Tibial artery (tissue), 4 donors: ENCODE measurements at regions not wholly inside any gene's neighbourhood (a gene's known extent, or its start where the extent isn't known, plus 50 kb on each side); places are given as distances from the start of the nearest gene placed in this dataset.

Experiments
- DNase-seq, 2 donors: peaks; one replicate each; pipeline ENCODE4 v3.0.0-alpha.2; 2019
- H3K27ac ChIP-seq, 2 donors: fragments of 200-600 bp; sonication (generic) in 1 of 2; 1 replicate in 1 of 2; 2 replicates in 1 of 2; pipeline ENCODE4 v1.5.1; 2018 to 2019; ENCODE audit warnings: mild to moderate bottlenecking in 1 of 2
- H3K27me3 ChIP-seq, 2 donors: fragments of 200-600 bp; sonication (generic) in 1 of 2; one replicate each; pipeline versions ENCODE4 v1.5.1 to v1.6.0; 2016 to 2019
- H3K36me3 ChIP-seq, 3 donors: fragments of 200-600 bp; sonication (generic) in 2 of 3; one replicate each; pipeline ENCODE4 v1.5.1; 2016 to 2019; ENCODE audit warnings: mild to moderate bottlenecking in 2 of 3
- H3K4me1 ChIP-seq, 4 donors: fragments of 200-600 bp; sonication (generic) in 2 of 4; 1 replicate in 3 of 4; 2 replicates in 1 of 4; pipeline ENCODE4 v1.5.1; 2016 to 2019
- H3K4me3 ChIP-seq, 2 donors: fragments of 200-600 bp; sonication (generic) in 1 of 2; 1 replicate in 1 of 2; 2 replicates in 1 of 2; pipeline ENCODE4 v1.5.1; 2018 to 2019; ENCODE audit warnings: mild to moderate bottlenecking in 2 of 2
- H3K9me3 ChIP-seq, 3 donors: fragments of 200-600 bp; sonication (generic) in 1 of 3; one replicate each; pipeline ENCODE4 v1.5.1; 2016 to 2019
- intact Hi-C: fragments of 100-400 bp; cut with DNase I; formaldehyde crosslinking; loops from one replicate; pipeline ENCODE4 v1.15.0; 2023; ENCODE audit warnings: low total_unique reads
- TF ChIP-seq, protein P1 (sequence below), 2 experiments: fragments of 200-600 bp in 1 of 2; fragments of 450-650 bp in 1 of 2; IDR thresholded peaks; one replicate each; pipeline ENCODE4 v1.5.1; 2017 to 2019; ENCODE audit warnings: antibody characterized with exemption in 2 of 2, mild to moderate bottlenecking in 1 of 2, moderate library complexity in 1 of 2

- Histone ChIP-seq H3K4me3 (no peak overlapping the region), H3K4me1 (no peaks in the 10 kb centered on the region), H3K27me3 (no peaks in the 10 kb centered on the region), H3K27ac (no peak overlapping the region), H3K36me3 (no peaks in the 10 kb centered on the region), H3K9me3 (no peaks in the 10 kb centered on the region)
- intact Hi-C loops = no loop called here
- DNase-seq = no peak
- TF ChIP-seq, protein P1, sequence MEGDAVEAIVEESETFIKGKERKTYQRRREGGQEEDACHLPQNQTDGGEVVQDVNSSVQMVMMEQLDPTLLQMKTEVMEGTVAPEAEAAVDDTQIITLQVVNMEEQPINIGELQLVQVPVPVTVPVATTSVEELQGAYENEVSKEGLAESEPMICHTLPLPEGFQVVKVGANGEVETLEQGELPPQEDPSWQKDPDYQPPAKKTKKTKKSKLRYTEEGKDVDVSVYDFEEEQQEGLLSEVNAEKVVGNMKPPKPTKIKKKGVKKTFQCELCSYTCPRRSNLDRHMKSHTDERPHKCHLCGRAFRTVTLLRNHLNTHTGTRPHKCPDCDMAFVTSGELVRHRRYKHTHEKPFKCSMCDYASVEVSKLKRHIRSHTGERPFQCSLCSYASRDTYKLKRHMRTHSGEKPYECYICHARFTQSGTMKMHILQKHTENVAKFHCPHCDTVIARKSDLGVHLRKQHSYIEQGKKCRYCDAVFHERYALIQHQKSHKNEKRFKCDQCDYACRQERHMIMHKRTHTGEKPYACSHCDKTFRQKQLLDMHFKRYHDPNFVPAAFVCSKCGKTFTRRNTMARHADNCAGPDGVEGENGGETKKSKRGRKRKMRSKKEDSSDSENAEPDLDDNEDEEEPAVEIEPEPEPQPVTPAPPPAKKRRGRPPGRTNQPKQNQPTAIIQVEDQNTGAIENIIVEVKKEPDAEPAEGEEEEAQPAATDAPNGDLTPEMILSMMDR (IDR thresholded peaks at IDR 0.05) = no peak
Observed at GRCh38 chr1:96290801-96291200, 430.8 kb upstream of the PTBP2 start.

- Histone ChIP-seq H3K27me3 (no peaks in the 10 kb centered on the region), H3K36me3 (no peaks in the 10 kb centered on the region), H3K27ac (no peak overlapping the region), H3K4me3 (no peak overlapping the region), H3K4me1 (no peaks in the 10 kb centered on the region), H3K9me3 (no peaks in the 10 kb centered on the region)
- intact Hi-C loops = no loop called here
- TF ChIP-seq, protein P1 (IDR thresholded peaks at IDR 0.05) = no peak
- no peak for DNase-seq
Observed at GRCh38 chr1:96291468-96291867, 430.1 kb upstream of the PTBP2 start.

GRCh38 chr1:96292141-96292540 is 429.4 kb upstream of the PTBP2 start:
- Histone ChIP-seq H3K4me1 (no peaks in the 10 kb centered on the region), H3K27ac (no peak overlapping the region), H3K36me3 (no peaks in the 10 kb centered on the region), H3K9me3 (no peaks in the 10 kb centered on the region), H3K4me3 (no peak overlapping the region), H3K27me3 (no peaks in the 10 kb centered on the region)
- intact Hi-C loops = no loop called here
- no peak for DNase-seq
- TF ChIP-seq, protein P1 (IDR thresholded peaks at IDR 0.05) = no peak

GRCh38 chr1:96296991-96297390 is 424.6 kb upstream of the PTBP2 start:
- no peak overlapping the region for H3K27ac ChIP-seq
- TF ChIP-seq, protein P1 (IDR thresholded peaks at IDR 0.05) = no peak
- H3K36me3 ChIP-seq = no peaks in the 10 kb centered on the region
- no peaks in the 10 kb centered on the region for H3K4me1 ChIP-seq
- H3K27me3 ChIP-seq = no peaks in the 10 kb centered on the region
- no peak overlapping the region for H3K4me3 ChIP-seq
- intact Hi-C loops = no loop called here
- H3K9me3 ChIP-seq = no peaks in the 10 kb centered on the region
- DNase-seq = no peak

GRCh38 chr1:96306809-96307560 is 414.6 kb upstream of the PTBP2 start:
- Histone ChIP-seq H3K27ac (no peak overlapping the region), H3K36me3 (no peaks in the 10 kb centered on the region), H3K27me3 (no peaks in the 10 kb centered on the region), H3K9me3 (no peaks in the 10 kb centered on the region), H3K4me1 (no peaks in the 10 kb centered on the region), H3K4me3 (no peak overlapping the region)
- intact Hi-C loops = no loop called here
- TF ChIP-seq, protein P1 (IDR thresholded peaks at IDR 0.05) = no peak
- DNase-seq = no peak
